Neural cell (in vitro differentiated cells): ENCODE measurements at regions not wholly inside any gene's neighbourhood (a gene's known extent, or its start where the extent isn't known, plus 50 kb on each side); places are given as distances from the start of the nearest gene placed in this dataset.

ENCODE experiments used
- H2AFZ ChIP-seq: fragments of 200-600, 300-800 bp; sonication (generic), shearing (Covaris generic); 2 replicates; pipeline ENCODE4 v1.6.0; 2014; ENCODE audit warnings: low read depth, mild to moderate bottlenecking, antibody characterized with exemption, low read length, moderate library complexity
- H3F3A ChIP-seq: fragments of 200-600 bp; shearing (Covaris generic); 2 replicates; pipeline ENCODE4 v1.6.1; 2016; ENCODE audit warnings: mild to moderate bottlenecking, moderate library complexity, mixed read lengths, antibody characterized with exemption, low read length; ENCODE audit not compliant: insufficient read depth, poor library complexity, severe bottlenecking
- H3K27ac ChIP-seq: fragments of 200-600, 300-800 bp; sonication (generic), shearing (Covaris generic); 2 replicates; pipeline ENCODE4 v1.5.1; 2014; ENCODE audit warnings: mild to moderate bottlenecking, low read length, moderate library complexity
- H3K27me3 ChIP-seq: fragments of 300-800, 200-600 bp; sonication (generic), shearing (Covaris generic); 2 replicates; pipeline ENCODE4 v1.6.0; 2014; ENCODE audit warnings: mild to moderate bottlenecking, low read depth, low read length, moderate library complexity; ENCODE audit not compliant: insufficient read depth
- H3K36me3 ChIP-seq: fragments of 300-800, 200-600 bp; sonication (generic), shearing (Covaris generic); 2 replicates; pipeline ENCODE4 v1.5.1; 2014; ENCODE audit warnings: mild to moderate bottlenecking, antibody characterized with exemption, low read length, moderate library complexity; ENCODE audit not compliant: insufficient read depth
- H3K4me2 ChIP-seq: fragments of 300-800, 200-600 bp; sonication (generic), shearing (Covaris generic); 2 replicates; pipeline ENCODE4 v1.6.0; 2014; ENCODE audit warnings: mild to moderate bottlenecking, low read length
- H3K4me3 ChIP-seq: fragments of 300-800, 200-600 bp; sonication (generic), shearing (Covaris generic); 2 replicates; pipeline ENCODE4 v1.5.1; 2014; ENCODE audit warnings: mild to moderate bottlenecking, low read length, moderate library complexity
- H3K79me2 ChIP-seq: fragments of 200-600 bp; shearing (Covaris generic); replicated peaks from 2 replicates; pipeline ENCODE4 v1.6.0; 2014; ENCODE audit warnings: mild to moderate bottlenecking, low read length, moderate library complexity; ENCODE audit not compliant: insufficient read depth
- H3K9ac ChIP-seq: fragments of 300-800, 200-600 bp; sonication (generic), shearing (Covaris generic); 2 replicates; pipeline ENCODE4 v1.6.1; 2016; ENCODE audit warnings: mild to moderate bottlenecking, low read length, mixed read lengths
- H3K9me2 ChIP-seq: fragments of 200-600 bp; shearing (Covaris generic); 2 replicates; pipeline ENCODE4 v1.6.1; 2016; ENCODE audit warnings: mild to moderate bottlenecking, low read length, mixed read lengths; ENCODE audit not compliant: insufficient read depth
- H3K9me3 ChIP-seq: fragments of 200-600, 300-800 bp; sonication (generic), shearing (Covaris generic); 2 replicates; pipeline ENCODE4 v1.6.1; 2016; ENCODE audit warnings: mild to moderate bottlenecking, mixed run types, low read length, moderate library complexity, mixed read lengths
- H4K20me1 ChIP-seq: fragments of 200-600 bp; shearing (Covaris generic); 2 replicates; pipeline ENCODE4 v1.6.1; 2016; ENCODE audit warnings: mild to moderate bottlenecking, mixed run types; ENCODE audit not compliant: insufficient read depth
- CTCF ChIP-seq: fragments of 450-650 bp; IDR thresholded peaks from 2 replicates; pipeline ENCODE4 v1.5.1; 2014; ENCODE audit warnings: antibody characterized with exemption, mild to moderate bottlenecking, moderate library complexity; ENCODE audit not compliant: poor library complexity, severe bottlenecking
- EP300 ChIP-seq: fragments of 450-650 bp; conservative IDR thresholded peaks from 2 replicates; pipeline ENCODE4 v1.6.1; 2014; ENCODE audit warnings: antibody characterized with exemption, mild to moderate bottlenecking, moderate library complexity; ENCODE audit not compliant: poor library complexity, severe bottlenecking
- EZH2 ChIP-seq: fragments of 200-600, 300-800 bp; shearing (Covaris generic), sonication (generic); IDR thresholded peaks from 2 replicates; pipeline ENCODE4 v1.6.1; 2014; ENCODE audit warnings: antibody characterized with exemption, low read length, borderline replicate concordance, mild to moderate bottlenecking; ENCODE audit not compliant: insufficient read depth, poor library complexity, severe bottlenecking
- MXI1 ChIP-seq: fragments of 450-650 bp; conservative IDR thresholded peaks from 2 replicates; pipeline ENCODE4 v1.6.1; 2014; ENCODE audit warnings: antibody characterized with exemption, mild to moderate bottlenecking; ENCODE audit not compliant: poor library complexity, severe bottlenecking
- POLR2AphosphoS5 ChIP-seq: IDR thresholded peaks from 2 replicates; pipeline ENCODE4 v1.6.1; 2012
- RAD21 ChIP-seq: fragments of 450-650 bp; conservative IDR thresholded peaks from 2 replicates; pipeline ENCODE4 v1.6.1; 2014; ENCODE audit warnings: antibody characterized with exemption, mild to moderate bottlenecking, moderate library complexity
- REST ChIP-seq: IDR thresholded peaks from 2 replicates; pipeline ENCODE4 v1.6.1; 2012; ENCODE audit warnings: borderline replicate concordance
- SMC3 ChIP-seq: fragments of 450-650 bp; conservative IDR thresholded peaks from 2 replicates; pipeline ENCODE4 v1.6.1; 2014; ENCODE audit warnings: antibody characterized with exemption, mild to moderate bottlenecking, moderate library complexity; ENCODE audit not compliant: poor library complexity
- TAF1 ChIP-seq: IDR thresholded peaks from 2 replicates; pipeline ENCODE4 v1.6.1; 2012; ENCODE audit warnings: low read depth

- Histone ChIP-seq H4K20me1 (no peaks in the 10 kb centered on the region), H3K4me2 (no peak overlapping the region)
Observed at GRCh38 chr2:124983595-124983994, 958.5 kb downstream of the CNTNAP5 start.

GRCh38 chr2:124985270-124985669 is 960.2 kb downstream of the CNTNAP5 start:
- Histone ChIP-seq H4K20me1 (no peaks in the 10 kb centered on the region), H3K4me2 (no peak overlapping the region), H3K9ac (no peak overlapping the region), H3K9me2 (no peaks in the 10 kb centered on the region), H3K27me3 (no peaks in the 10 kb centered on the region), H3K4me3 (no peak overlapping the region), H3K27ac (no peak overlapping the region), H3K9me3 (no peaks in the 10 kb centered on the region), H3F3A (no peaks in the 10 kb centered on the region), H3K36me3 (no peaks in the 10 kb centered on the region), H2AFZ (no peak overlapping the region), H3K79me2 (no peaks in the 10 kb centered on the region)
- no peak for TF ChIP-seq POLR2AphosphoS5
- TF ChIP-seq SMC3: no peak
- no peak for TF ChIP-seq CTCF
- no peak for TF ChIP-seq TAF1
- no peak for TF ChIP-seq EP300
- TF ChIP-seq RAD21: no peak
- no peak for TF ChIP-seq REST

More at GRCh38 chr2:124983595-124983994, 958.5 kb downstream of the CNTNAP5 start:
- no peaks in the 10 kb centered on the region for H3F3A ChIP-seq
- no peak overlapping the region for H3K4me3 ChIP-seq
- H3K27ac ChIP-seq: no peak overlapping the region
- no peak overlapping the region for H2AFZ ChIP-seq
- H3K27me3 ChIP-seq: no peaks in the 10 kb centered on the region
- TF ChIP-seq REST (no peak), SMC3 (no peak), TAF1 (no peak), MXI1 (no peak), EP300 (no peak), POLR2AphosphoS5 (no peak), RAD21 (no peak), EZH2 (no peak)
- no peaks in the 10 kb centered on the region for H3K9me3 ChIP-seq
- no peaks in the 10 kb centered on the region for H3K79me2 ChIP-seq
- no peaks in the 10 kb centered on the region for H3K36me3 ChIP-seq
- no peak overlapping the region for H3K9ac ChIP-seq
- H3K9me2 ChIP-seq: no peaks in the 10 kb centered on the region
